ENCODE measurements at regions not wholly inside any gene's neighbourhood (a gene's known extent, or its start where the extent isn't known, plus 50 kb on each side); places are given as distances from the start of the nearest gene placed in this dataset.

GRCh38 chr2:120679526-120679925 is 56.1 kb upstream of the GLI2 start:
- TF ChIP-seq CTCF (conservative IDR thresholded peaks at IDR 0.05; ENCODE audit: low read depth, low read length), result no peak
- TF ChIP-seq EZH2phosphoT487 (IDR thresholded peaks at IDR 0.05; ENCODE audit: borderline replicate concordance, low read length), result no peak
- no peak for TF ChIP-seq EZH2 (IDR thresholded peaks at IDR 0.05; ENCODE audit: low read length, unreplicated experiment)

All from PC-3 (cell line).